ENCODE measurements at regions not wholly inside any gene's neighbourhood (a gene's known extent, or its start where the extent isn't known, plus 50 kb on each side); places are given as distances from the start of the nearest gene placed in this dataset.

DNA sequence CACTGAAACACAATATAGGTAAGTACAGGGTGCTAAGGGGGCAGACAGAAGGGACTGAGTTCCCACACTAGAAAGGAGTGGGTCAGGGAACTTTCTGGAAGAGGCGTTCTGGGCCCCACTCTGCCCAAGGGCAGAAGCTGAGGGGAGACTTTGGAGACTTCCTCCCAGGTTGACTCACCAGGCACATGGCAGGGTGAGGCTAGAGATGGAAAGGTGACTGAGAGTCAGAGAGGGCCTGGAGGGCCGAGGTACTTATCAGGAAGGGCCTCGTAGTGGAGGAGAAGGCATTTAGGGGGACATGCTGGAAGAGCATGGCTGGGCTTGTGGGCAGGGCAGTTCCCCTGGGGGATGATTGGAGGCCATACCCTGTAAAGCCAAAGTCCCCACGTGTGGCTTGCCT is 159.9 kb upstream of the JUN start:
- no peak for TF ChIP-seq POLR2A (IDR thresholded peaks at IDR 0.05)
- TF ChIP-seq, protein P1, sequence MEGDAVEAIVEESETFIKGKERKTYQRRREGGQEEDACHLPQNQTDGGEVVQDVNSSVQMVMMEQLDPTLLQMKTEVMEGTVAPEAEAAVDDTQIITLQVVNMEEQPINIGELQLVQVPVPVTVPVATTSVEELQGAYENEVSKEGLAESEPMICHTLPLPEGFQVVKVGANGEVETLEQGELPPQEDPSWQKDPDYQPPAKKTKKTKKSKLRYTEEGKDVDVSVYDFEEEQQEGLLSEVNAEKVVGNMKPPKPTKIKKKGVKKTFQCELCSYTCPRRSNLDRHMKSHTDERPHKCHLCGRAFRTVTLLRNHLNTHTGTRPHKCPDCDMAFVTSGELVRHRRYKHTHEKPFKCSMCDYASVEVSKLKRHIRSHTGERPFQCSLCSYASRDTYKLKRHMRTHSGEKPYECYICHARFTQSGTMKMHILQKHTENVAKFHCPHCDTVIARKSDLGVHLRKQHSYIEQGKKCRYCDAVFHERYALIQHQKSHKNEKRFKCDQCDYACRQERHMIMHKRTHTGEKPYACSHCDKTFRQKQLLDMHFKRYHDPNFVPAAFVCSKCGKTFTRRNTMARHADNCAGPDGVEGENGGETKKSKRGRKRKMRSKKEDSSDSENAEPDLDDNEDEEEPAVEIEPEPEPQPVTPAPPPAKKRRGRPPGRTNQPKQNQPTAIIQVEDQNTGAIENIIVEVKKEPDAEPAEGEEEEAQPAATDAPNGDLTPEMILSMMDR (IDR thresholded peaks at IDR 0.05 in 8 of 11, conservative IDR thresholded peaks at IDR 0.05 in 3 of 11): no peak
- TF ChIP-seq POLR2AphosphoS5 (IDR thresholded peaks at IDR 0.05): no peak

Measured in spleen (tissue), 7 donors.